Stimulated activated naive CD8-positive, alpha-beta T cell treated with anti-CD3 and anti-CD28 coated beads, Interleukin-15, Interleukin-2, amounts not matched to agents 100 ng/mL and 50 ng/mL, for 24 hours (primary cell): ENCODE measurements at regions not wholly inside any gene's neighbourhood (a gene's known extent, or its start where the extent isn't known, plus 50 kb on each side); places are given as distances from the start of the nearest gene placed in this dataset.

Experiments
- H3K27ac Mint-ChIP-seq: one replicate; pipeline ENCODE4 v1.8.0; 2021; ENCODE audit warnings: mild to moderate bottlenecking, mixed read lengths
- H3K27me3 Mint-ChIP-seq: one replicate; pipeline ENCODE4 v1.8.0; 2021; ENCODE audit warnings: mixed read lengths
- H3K36me3 Mint-ChIP-seq: one replicate; pipeline ENCODE4 v1.8.0; 2021; ENCODE audit warnings: low read depth, mixed read lengths
- H3K4me1 Mint-ChIP-seq: one replicate; pipeline ENCODE4 v1.8.0; 2021; ENCODE audit warnings: low read depth, mixed read lengths
- H3K4me3 Mint-ChIP-seq: one replicate; pipeline ENCODE4 v1.8.0; 2021; ENCODE audit warnings: mild to moderate bottlenecking, mixed read lengths
- H3K9me3 Mint-ChIP-seq: one replicate; pipeline ENCODE4 v1.8.0; 2021; ENCODE audit warnings: mixed read lengths

DNA sequence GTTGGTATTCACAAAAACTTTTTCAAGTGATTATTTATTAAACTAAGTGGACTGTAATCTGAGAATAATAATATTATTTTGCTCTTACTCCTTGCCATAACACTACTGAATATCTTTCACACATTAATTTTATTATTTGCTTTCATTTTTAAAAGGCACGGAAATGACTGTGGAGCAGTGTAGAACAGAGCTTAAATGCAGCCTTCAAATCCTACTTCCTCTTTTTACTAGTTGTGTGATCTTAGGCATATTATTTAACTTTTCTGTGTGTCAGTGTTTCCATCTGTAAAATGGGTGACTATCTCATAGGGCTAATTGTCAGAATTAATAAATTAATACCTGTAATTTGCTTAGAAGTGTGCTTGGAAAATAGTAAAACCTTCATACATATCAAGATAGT is 55.5 kb upstream of the SLC8A1 start:
- no peak overlapping the region for H3K27ac Mint-ChIP-seq
- H3K36me3 Mint-ChIP-seq, result no peaks in the 10 kb centered on the region
- H3K9me3 Mint-ChIP-seq, result no peaks in the 10 kb centered on the region
- H3K4me3 Mint-ChIP-seq, result no peak overlapping the region
- H3K4me1 Mint-ChIP-seq, result no peaks in the 10 kb centered on the region
- H3K27me3 Mint-ChIP-seq, result peaks cover 5% of the 10 kb centered on the region

DNA sequence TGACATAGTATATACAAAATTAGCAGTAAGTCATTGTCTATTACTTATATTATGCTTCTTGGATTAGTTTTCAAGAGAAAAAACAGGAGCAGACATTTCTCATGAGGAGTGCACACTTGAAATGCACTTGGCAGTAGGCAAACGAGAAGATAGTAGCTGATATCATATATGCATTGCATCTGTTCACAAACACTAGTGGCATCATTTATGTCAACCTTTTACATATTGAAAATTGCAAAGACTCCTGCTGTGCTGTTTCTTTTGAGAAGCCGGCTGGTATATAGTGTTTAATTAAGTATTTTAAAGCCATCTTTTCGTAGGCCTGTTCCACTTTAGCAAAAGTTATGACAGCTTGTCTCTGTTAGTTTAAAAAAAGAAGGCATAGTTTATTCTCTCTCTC is 58.4 kb upstream of the SLC8A1 start:
- H3K27ac Mint-ChIP-seq, result no peak overlapping the region
- no peaks in the 10 kb centered on the region for H3K9me3 Mint-ChIP-seq
- H3K36me3 Mint-ChIP-seq, result no peaks in the 10 kb centered on the region
- no peak overlapping the region for H3K4me3 Mint-ChIP-seq
- peaks cover 5% of the 10 kb centered on the region for H3K27me3 Mint-ChIP-seq
- no peaks in the 10 kb centered on the region for H3K4me1 Mint-ChIP-seq

DNA sequence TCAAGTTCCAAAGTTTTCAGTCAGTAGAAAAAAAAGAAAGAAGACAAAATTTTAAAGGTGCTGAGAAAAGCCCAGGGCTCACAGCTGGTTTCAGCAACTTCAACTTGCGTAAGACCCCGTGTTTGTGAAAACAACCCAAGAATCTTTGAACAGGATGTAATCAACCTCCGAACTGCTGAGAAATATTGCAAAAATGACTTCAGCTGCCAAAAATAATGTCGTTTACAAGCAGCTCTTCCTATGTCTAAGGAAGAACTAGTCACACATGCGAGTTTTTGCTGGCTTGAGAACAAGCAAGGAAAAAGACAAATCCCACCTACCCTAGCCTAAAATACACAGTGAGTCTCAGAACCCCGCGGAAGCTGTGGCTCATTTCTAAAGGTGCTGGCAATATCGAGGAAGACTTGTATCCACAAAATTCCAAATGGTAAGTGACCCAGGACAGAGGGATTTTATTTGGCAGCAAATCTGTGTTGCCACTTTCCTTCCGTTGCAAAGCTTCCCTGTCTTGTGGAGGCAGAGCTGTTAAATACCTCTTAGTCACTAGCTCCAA is 59.8 kb upstream of the SLC8A1 start:
- Mint-ChIP-seq H3K4me1 (peaks cover 4% of the 10 kb centered on the region), H3K4me3 (no peak overlapping the region), H3K27ac (no peak overlapping the region), H3K27me3 (peaks cover 5% of the 10 kb centered on the region), H3K36me3 (no peaks in the 10 kb centered on the region), H3K9me3 (no peaks in the 10 kb centered on the region)

DNA sequence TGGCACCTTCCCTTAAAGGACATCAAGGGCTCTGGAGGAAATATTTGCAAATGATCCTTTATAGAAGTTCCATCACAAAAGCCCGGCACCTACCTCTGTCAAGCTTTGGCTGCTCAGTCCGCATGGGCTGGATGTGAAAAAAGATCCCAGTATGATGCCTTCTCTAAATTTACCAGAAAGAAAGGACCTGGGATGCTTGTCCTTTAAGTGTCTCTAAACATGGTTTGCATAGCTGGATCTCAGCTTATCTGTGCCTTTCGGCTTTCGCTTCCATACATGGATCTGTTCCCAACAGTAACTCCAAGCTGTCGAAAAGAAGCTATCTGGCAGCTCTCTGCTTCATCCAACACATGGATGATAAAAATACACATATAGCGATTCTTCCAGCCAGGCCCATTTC is 60.4 kb upstream of the SLC8A1 start:
- Mint-ChIP-seq H3K9me3 (no peaks in the 10 kb centered on the region), H3K27ac (no peak overlapping the region), H3K27me3 (peaks cover 5% of the 10 kb centered on the region), H3K4me3 (no peak overlapping the region), H3K4me1 (peaks cover 4% of the 10 kb centered on the region), H3K36me3 (no peaks in the 10 kb centered on the region)

DNA sequence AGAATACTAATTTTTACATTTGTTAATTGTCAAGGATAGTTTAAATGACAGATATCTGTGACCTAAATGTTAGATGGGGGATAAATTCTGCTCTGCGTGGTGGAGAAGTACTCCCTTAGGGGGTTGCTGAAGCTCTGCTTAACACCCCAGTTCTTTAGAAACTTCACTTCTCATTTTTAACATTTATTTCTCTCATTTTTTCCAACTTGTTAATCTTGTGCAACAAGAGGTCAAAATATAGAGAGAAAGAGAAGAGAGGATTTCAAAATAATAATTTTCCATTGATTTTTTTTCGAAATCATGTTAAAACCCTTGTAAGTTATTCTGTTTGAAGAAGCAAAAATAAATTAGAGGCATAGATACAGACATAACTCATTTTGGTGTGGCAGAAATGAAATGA is 61.3 kb upstream of the SLC8A1 start:
- Mint-ChIP-seq H3K27me3 (peaks cover 5% of the 10 kb centered on the region), H3K4me3 (no peak overlapping the region), H3K36me3 (no peaks in the 10 kb centered on the region), H3K9me3 (no peaks in the 10 kb centered on the region), H3K4me1 (peaks cover 4% of the 10 kb centered on the region), H3K27ac (no peak overlapping the region)

DNA sequence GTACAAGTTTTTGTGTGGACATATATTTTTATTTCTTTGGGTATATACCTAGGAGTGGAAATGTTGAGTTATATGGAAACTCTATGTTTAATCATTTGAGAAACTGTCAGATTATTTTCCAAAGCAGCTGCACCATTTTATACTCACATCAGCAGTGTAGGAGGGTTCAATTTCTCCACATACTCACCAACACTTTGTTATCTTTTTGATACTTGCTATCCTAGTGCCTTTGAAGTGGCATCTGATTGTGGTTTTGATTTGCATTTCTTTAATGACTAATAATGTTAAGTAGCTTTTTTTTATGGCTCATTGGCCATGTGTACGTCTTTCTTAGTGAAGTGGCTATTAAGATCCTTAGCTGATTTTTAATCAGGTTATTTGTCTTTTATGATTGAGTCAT is 64.7 kb upstream of the SLC8A1 start:
- Mint-ChIP-seq H3K27me3 (peaks cover 2% of the 10 kb centered on the region), H3K4me1 (peaks cover 4% of the 10 kb centered on the region), H3K4me3 (no peak overlapping the region), H3K36me3 (no peaks in the 10 kb centered on the region), H3K27ac (no peak overlapping the region), H3K9me3 (no peaks in the 10 kb centered on the region)

DNA sequence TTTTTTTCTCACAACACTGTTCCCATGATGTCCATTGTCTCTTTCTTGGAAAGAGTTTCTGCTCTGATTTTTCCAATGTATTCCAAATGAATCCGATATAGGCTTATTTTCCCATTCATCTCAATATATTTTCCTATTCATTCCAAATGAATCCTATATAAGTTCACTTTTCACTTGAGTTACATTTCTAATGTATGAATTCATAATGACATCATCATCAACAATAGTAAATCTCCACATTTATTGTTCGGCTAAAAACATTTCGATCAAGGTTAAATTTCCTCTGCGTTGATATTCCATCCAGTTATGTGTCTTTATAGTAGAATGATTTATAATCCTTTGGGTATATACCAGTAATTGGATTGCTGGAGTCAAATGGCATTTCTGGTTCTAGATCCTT is 76.7 kb upstream of the SLC8A1 start:
- H3K4me3 Mint-ChIP-seq, result no peak overlapping the region
- no peaks in the 10 kb centered on the region for H3K36me3 Mint-ChIP-seq
- H3K27ac Mint-ChIP-seq, result no peak overlapping the region
- H3K4me1 Mint-ChIP-seq, result no peaks in the 10 kb centered on the region
- H3K9me3 Mint-ChIP-seq, result peaks cover 10% of the 10 kb centered on the region
- H3K27me3 Mint-ChIP-seq, result no peaks in the 10 kb centered on the region

DNA sequence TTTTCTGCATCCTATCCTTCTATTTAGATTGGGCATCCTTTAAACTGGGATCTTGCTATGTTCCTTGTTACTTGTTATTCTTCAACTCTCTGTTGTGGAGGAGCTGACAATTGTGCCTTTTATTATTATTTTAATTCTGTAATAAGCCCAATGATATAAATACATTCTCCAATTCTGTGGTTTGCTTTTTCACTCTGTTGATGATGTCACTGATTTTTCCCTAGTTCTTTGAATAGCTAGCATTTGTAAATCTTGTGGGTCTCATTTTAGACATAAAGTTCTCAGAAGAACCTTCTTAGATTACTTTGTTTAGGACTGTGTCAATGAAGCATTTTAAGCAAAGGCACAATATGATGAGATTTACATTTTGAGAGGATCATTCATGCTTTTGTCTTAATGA is 79.5 kb upstream of the SLC8A1 start:
- Mint-ChIP-seq H3K36me3 (no peaks in the 10 kb centered on the region), H3K27me3 (no peaks in the 10 kb centered on the region), H3K4me3 (no peak overlapping the region), H3K9me3 (peaks cover 10% of the 10 kb centered on the region), H3K27ac (no peak overlapping the region), H3K4me1 (no peaks in the 10 kb centered on the region)

DNA sequence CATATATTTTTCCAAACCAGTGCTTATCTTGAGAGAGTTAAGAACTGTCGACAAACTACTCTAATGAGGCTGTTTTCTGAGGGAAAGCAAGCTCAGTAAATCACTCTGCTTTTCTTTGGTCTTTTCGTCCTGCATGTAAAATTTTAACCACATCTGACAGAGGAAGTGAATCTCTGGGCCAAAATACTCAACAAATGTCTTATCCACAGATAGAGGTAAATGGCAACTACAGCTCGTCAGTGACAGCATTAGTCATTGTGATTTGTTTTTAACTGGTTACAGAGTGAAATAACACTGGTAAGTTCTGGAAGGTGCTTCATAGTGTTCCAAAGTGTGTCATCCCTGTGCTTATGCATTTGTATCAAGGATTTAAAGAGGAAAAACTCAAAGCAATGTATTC is 82.6 kb upstream of the SLC8A1 start:
- Mint-ChIP-seq H3K9me3 (no peaks in the 10 kb centered on the region), H3K4me3 (no peak overlapping the region), H3K4me1 (no peaks in the 10 kb centered on the region), H3K27ac (no peak overlapping the region), H3K36me3 (no peaks in the 10 kb centered on the region), H3K27me3 (no peaks in the 10 kb centered on the region)

DNA sequence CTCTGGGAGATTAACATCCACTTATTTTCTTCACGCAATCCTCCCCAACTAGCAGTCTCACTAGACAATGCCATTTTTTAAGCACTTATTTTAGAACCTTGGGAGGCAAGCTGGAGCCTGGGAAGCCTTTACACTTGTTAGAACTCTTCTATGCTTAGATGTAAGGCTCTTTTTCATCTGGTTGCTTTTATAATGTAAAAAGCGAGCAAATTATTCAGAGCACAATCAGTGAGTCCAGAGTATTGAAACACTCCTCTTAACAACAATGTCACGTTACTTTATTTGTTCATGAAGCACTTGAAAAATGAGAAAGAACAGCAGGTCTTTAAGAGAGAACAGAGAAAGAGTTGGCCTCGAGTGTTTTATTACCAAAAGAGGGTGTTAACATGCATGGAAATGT is 84.1 kb upstream of the SLC8A1 start:
- Mint-ChIP-seq H3K27me3 (no peaks in the 10 kb centered on the region), H3K27ac (no peak overlapping the region), H3K4me1 (no peaks in the 10 kb centered on the region), H3K4me3 (no peak overlapping the region), H3K36me3 (no peaks in the 10 kb centered on the region), H3K9me3 (no peaks in the 10 kb centered on the region)

DNA sequence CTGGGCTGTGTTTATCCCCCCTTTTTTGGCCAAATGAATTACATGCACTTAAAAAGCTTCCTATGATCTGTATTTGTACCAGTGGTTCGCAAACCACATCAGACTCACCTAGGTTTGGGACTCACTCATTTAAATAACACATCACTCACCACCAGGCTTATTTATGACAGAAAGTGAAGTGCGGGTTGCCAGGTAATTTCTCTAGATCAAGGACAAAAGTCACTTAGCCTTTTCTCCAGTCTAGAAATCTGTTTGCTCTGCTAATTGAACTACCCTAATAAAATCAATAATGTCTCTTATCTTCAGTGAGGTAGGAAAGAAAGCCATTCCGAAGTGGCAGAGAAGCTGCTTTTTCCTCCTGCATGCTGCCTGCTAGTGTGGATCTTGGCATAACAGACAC is 88.1 kb upstream of the SLC8A1 start:
- Mint-ChIP-seq H3K9me3 (no peaks in the 10 kb centered on the region), H3K4me1 (no peaks in the 10 kb centered on the region), H3K4me3 (no peak overlapping the region), H3K27me3 (no peaks in the 10 kb centered on the region), H3K27ac (no peak overlapping the region), H3K36me3 (no peaks in the 10 kb centered on the region)

DNA sequence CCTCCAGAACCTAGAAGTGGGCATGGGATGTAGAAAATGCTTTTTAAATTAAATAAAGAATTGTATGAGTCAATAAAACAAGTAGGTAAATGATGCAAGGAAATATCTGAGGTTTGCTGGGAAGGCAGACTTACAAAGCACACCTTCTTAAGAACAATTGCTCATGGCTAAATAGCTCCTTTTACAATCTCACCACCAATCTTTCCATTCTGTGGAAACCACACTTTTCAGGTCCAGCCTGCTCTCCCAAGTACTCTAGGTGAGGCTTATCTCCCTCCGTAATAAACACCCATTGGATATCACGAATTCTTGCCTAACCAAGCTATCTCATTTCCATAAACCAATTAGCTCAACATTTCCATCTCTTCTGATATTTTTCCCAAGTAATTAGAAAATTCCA is 91.5 kb upstream of the SLC8A1 start:
- Mint-ChIP-seq H3K4me3 (no peak overlapping the region), H3K36me3 (no peaks in the 10 kb centered on the region), H3K4me1 (no peaks in the 10 kb centered on the region), H3K9me3 (no peaks in the 10 kb centered on the region), H3K27ac (no peak overlapping the region), H3K27me3 (no peaks in the 10 kb centered on the region)

DNA sequence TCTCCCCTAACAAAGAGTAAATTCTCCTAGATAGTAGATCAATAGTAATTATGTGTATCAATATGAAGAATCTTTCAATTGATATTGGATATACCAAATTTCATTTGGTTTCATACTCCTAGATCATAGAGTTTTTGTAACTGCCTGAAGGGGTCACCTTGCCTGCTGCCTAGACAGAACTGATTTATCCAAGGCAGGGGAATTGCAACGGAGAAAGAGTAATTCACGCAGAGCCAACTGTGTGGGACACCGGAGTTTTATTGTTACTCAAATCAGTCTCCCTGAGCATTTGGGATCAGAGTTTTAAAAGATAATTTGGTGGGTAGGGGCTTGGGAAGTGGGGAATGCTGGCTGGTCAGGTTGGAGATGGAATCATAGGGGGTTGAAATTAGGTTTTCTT is 92.2 kb upstream of the SLC8A1 start:
- no peaks in the 10 kb centered on the region for H3K9me3 Mint-ChIP-seq
- H3K27me3 Mint-ChIP-seq, result no peaks in the 10 kb centered on the region
- no peak overlapping the region for H3K27ac Mint-ChIP-seq
- H3K4me3 Mint-ChIP-seq, result no peak overlapping the region
- no peaks in the 10 kb centered on the region for H3K4me1 Mint-ChIP-seq
- H3K36me3 Mint-ChIP-seq, result no peaks in the 10 kb centered on the region

DNA sequence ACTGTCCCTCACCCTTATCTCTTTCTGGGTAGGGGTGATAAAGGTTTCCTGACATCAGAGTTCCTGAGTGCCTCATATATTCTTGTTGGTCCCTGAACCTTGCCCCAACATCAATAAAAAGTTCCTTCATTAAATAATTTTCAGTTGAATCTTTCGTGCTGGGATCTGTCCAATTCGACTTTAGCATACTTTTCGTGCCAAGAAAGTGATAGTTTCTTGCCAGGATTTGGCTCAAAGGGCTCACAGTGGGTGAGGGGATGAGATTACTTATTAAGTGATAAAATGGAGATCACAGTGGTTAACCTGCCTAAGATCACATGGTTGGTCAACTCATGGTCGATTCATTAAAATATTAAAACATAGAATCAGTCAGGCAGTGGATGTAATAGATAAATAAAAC is 93.8 kb upstream of the SLC8A1 start:
- H3K4me1 Mint-ChIP-seq, result no peaks in the 10 kb centered on the region
- no peaks in the 10 kb centered on the region for H3K9me3 Mint-ChIP-seq
- no peak overlapping the region for H3K4me3 Mint-ChIP-seq
- H3K27ac Mint-ChIP-seq, result no peak overlapping the region
- no peaks in the 10 kb centered on the region for H3K27me3 Mint-ChIP-seq
- H3K36me3 Mint-ChIP-seq, result no peaks in the 10 kb centered on the region

DNA sequence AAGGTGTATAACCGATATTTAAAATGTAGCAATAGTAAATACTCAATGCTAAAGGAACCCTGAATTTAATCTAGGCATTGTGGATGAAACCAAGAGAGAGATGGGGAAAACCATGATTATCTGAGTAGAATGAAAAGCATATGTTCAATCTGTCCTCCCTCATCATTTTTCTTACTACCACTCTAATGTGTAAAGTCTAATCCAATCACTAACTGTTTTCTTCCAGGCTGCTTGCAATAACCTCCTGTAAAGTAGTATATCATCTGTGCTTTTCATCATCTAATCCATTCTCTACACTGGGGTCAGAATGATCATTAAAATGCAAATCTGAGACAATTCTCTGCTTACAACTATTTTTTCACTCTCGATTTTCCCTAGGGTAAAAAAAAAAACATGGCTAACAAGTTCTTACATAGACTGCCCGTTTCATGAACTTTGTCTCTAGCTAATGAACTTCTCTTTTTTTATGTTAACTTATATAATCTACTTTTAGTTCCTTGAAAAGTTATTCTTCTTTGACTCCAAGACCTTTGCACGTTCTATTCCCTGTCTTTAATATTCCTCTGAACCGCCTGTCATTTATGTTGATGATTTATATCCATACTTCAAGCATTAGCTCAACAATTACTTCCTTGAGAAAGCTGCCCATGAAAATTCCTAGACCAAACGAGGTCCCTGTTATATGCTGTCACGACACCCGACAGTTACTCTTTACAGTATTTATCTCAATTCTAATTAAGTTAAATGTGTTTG is 94.7 kb upstream of the SLC8A1 start:
- Mint-ChIP-seq H3K4me3 (no peak overlapping the region), H3K27me3 (no peaks in the 10 kb centered on the region), H3K36me3 (no peaks in the 10 kb centered on the region), H3K9me3 (no peaks in the 10 kb centered on the region), H3K4me1 (no peaks in the 10 kb centered on the region), H3K27ac (no peak overlapping the region)

DNA sequence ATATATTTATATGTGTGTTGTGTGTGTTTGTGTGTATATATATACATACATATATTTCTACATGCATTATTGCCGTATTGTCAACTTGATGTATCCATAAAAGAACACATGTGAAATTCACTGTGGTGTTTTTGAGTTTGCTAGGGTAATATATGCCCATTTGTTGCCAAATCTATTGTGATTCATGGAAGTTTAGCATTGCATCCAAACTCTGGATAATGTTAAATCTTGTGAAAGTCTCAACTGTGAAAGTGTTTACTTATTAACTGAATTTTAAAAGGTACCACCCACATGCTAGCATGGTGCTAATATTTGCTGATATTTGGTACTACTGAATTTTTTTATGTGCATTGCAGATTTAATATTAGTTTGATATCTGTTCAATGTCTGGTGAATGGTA is 96.6 kb upstream of the SLC8A1 start:
- no peaks in the 10 kb centered on the region for H3K4me1 Mint-ChIP-seq
- no peaks in the 10 kb centered on the region for H3K9me3 Mint-ChIP-seq
- H3K27ac Mint-ChIP-seq, result no peak overlapping the region

More for the DNA sequence above, 96.6 kb upstream of the SLC8A1 start:
- H3K4me3 Mint-ChIP-seq, result no peak overlapping the region
- no peaks in the 10 kb centered on the region for H3K27me3 Mint-ChIP-seq
- no peaks in the 10 kb centered on the region for H3K36me3 Mint-ChIP-seq
